ENCODE measurements at regions not wholly inside any gene's neighbourhood (a gene's known extent, or its start where the extent isn't known, plus 50 kb on each side); places are given as distances from the start of the nearest gene placed in this dataset.

- Histone ChIP-seq H3K4me3 (no peak overlapping the region), H3K36me3 (no peaks in the 10 kb centered on the region), H3K27me3 (no peaks in the 10 kb centered on the region), H3K27ac (no peak overlapping the region), H3K4me1 (no peaks in the 10 kb centered on the region), H3K9me3 (no peaks in the 10 kb centered on the region)
- no peak for DNase-seq (ENCODE audit: low spot score)
- TF ChIP-seq CTCF (IDR thresholded peaks at IDR 0.05) = no peak
Measured at GRCh38 chr13:90362707-90363106, 984.8 kb upstream of the MIR17HG start.

- Histone ChIP-seq H3K4me1 (no peaks in the 10 kb centered on the region), H3K27me3 (no peaks in the 10 kb centered on the region), H3K27ac (no peak overlapping the region), H3K9me3 (no peaks in the 10 kb centered on the region), H3K36me3 (no peaks in the 10 kb centered on the region), H3K4me3 (no peak overlapping the region)
- no peak for DNase-seq (ENCODE audit: low spot score)
- TF ChIP-seq CTCF (IDR thresholded peaks at IDR 0.05) = peak in 1 of 2 donors; percentile 54
Measured at GRCh38 chr13:90365130-90365529, 982.4 kb upstream of the MIR17HG start.

GRCh38 chr13:90374168-90374567 is 973.3 kb upstream of the MIR17HG start:
- TF ChIP-seq CTCF (IDR thresholded peaks at IDR 0.05) = no peak
- Histone ChIP-seq H3K9me3 (peaks cover 0 to 7% of the 10 kb centered on the region in 2 donors), H3K27me3 (no peaks in the 10 kb centered on the region), H3K27ac (no peak overlapping the region), H3K4me3 (no peak overlapping the region), H3K4me1 (no peaks in the 10 kb centered on the region), H3K36me3 (no peaks in the 10 kb centered on the region)
- no peak for DNase-seq (ENCODE audit: low spot score)

GRCh38 chr13:90375851-90376250 is 971.6 kb upstream of the MIR17HG start:
- H3K27ac ChIP-seq = no peak overlapping the region
- no peak overlapping the region for H3K4me3 ChIP-seq
- DNase-seq (ENCODE audit: low spot score) = no peak
- H3K9me3 ChIP-seq = peaks cover 0 to 7% of the 10 kb centered on the region in 2 donors
- H3K27me3 ChIP-seq = no peaks in the 10 kb centered on the region
- no peak for TF ChIP-seq CTCF (IDR thresholded peaks at IDR 0.05)
- H3K4me1 ChIP-seq = no peaks in the 10 kb centered on the region
- H3K36me3 ChIP-seq = no peaks in the 10 kb centered on the region

- H3K36me3 ChIP-seq = no peaks in the 10 kb centered on the region
- peaks cover 0 to under 1% of the 10 kb centered on the region in 2 donors for H3K9me3 ChIP-seq
- H3K4me3 ChIP-seq = no peak overlapping the region
- no peak for TF ChIP-seq CTCF (IDR thresholded peaks at IDR 0.05)
- no peaks in the 10 kb centered on the region for H3K4me1 ChIP-seq
- no peaks in the 10 kb centered on the region for H3K27me3 ChIP-seq
- no peak for DNase-seq (ENCODE audit: low spot score)
- H3K27ac ChIP-seq = no peak overlapping the region
Measured at GRCh38 chr13:90382425-90382824, 965.1 kb upstream of the MIR17HG start.

- Histone ChIP-seq H3K27me3 (no peaks in the 10 kb centered on the region), H3K4me1 (no peaks in the 10 kb centered on the region), H3K4me3 (no peak overlapping the region), H3K27ac (no peak overlapping the region), H3K9me3 (peaks cover 0 to 3% of the 10 kb centered on the region in 2 donors), H3K36me3 (no peaks in the 10 kb centered on the region)
- DNase-seq (ENCODE audit: low spot score) = no peak
- TF ChIP-seq CTCF (IDR thresholded peaks at IDR 0.05) = no peak
Measured at GRCh38 chr13:90385781-90386489, 961.6 kb upstream of the MIR17HG start.

All from right atrium auricular region (tissue), 2 donors.